NCI-H748 (cell line): ENCODE measurements at regions not wholly inside any gene's neighbourhood (a gene's known extent, or its start where the extent isn't known, plus 50 kb on each side); places are given as distances from the start of the nearest gene placed in this dataset.
A peak's percentile ranks its signal among the peaks of the same experiment; 100 is the strongest.

Source experiments
- DNase-seq: peaks from one replicate; lab custom pipeline; 2025; ENCODE audit not compliant: unreplicated experiment; lab: John Stamatoyannopoulos, UW

DNA sequence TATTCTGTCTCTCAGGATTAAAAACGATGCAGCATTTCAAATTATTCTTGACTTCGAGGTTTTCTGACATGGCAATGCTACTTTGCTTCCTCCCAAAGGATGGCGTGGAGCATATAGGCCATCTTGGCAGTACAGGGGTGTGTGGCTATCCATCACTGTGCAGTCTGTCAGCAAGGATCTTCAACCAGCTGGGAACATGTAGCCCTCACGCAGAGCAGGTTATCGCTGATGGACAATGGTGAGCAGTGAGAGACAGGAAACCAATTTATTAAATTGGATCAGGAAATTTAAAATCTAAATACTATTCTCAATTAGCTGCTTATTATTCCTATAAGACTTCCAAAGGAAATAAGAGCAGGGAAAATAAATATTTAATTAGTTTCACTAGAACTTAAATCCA is 615.3 kb downstream of the OTOL1 start:
- DNase-seq: no peak

DNA sequence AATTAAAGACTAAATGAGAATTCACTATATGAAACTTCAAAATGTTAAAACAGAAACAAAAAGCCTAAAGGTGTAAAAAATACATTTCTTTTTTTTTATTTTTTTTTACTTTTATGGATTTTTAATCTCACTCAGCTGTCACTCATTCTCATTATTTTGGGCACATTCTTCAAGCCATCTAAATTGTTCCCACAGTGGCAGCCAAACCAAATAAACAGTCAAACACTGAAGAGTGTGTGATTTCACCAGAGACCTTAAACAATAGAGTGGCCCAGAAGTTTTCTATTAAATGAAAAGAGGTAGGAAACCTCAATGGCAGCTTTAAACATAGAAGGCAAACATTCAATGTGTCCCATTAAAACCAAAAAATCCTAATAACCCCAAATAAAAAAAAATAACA is 616.1 kb downstream of the OTOL1 start:
- DNase-seq: peak; percentile 31

DNA sequence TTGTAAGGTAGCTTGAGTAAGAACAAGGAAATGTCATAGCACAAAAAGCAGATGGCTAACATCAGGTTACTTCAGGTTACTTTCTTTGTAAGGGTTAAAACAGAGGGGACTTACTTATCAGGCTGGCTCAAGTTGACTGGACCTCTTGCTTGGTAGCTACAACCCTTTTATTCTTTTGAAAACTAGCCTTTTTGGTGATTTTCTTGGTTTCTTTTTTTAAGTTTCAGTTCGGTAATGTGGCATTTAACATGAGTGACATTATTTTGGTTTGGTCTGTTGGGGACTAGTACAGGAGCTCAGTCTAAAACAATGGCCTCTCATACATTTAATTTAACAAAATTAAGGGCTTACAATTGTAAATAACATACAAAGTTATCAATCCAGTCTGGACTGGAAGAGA is 621.4 kb downstream of the OTOL1 start:
- no peak for DNase-seq

DNA sequence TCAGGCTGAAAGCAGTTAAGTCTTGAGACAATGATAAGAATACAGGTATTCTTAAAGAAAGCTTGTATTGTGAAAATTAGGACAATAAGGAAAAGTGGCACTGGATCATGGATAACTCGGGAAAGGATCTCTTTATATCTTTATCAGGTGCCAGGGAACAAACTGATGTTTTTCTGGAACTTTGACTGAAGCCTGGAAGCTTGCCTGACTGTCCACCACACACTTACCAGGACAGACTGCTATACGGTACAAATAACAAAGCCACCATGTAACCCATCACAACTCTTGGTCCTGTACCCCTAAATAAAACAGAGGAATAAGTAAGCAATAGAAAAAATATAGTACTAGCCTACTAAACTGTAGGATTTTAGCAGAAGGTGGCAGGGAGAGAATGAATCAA is 623.0 kb downstream of the OTOL1 start:
- no peak for DNase-seq

DNA sequence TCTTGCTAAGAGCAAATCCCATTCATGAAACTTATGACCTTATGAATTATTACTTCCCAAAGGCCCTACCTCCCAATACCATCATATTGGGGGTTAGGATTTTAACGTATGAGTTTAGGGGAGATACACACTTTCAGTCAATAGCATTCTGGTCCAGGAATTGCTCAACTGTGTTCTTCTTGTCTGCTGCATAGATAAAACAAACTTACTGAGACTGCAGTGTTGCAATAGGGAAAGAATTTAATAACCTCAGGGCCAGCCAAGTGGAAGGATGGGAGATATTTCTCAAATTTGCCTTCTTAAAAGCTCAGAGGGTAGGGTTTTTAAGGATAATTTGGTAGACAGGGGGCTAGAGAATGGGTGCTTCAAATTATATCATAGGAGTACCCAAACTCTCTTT is 625.8 kb downstream of the OTOL1 start:
- DNase-seq: no peak

DNA sequence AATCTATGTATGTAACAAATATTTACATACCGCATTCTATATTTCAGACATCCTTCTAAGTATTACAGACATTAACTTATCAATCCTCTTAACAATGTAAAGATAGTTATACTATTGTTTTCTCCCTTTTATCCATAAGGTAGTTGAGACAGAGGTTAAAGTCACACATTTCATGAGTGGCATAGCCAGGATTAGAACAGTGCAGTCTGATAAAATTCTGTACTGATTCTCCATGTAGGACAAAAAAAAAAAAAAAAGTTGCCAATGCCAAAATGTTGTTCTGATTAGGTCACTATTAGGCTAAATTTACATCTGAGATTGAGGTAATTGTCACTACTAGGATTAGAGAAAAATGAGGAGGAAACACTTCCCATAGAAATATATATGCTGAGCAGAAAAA is 629.2 kb downstream of the OTOL1 start:
- DNase-seq: no peak

DNA sequence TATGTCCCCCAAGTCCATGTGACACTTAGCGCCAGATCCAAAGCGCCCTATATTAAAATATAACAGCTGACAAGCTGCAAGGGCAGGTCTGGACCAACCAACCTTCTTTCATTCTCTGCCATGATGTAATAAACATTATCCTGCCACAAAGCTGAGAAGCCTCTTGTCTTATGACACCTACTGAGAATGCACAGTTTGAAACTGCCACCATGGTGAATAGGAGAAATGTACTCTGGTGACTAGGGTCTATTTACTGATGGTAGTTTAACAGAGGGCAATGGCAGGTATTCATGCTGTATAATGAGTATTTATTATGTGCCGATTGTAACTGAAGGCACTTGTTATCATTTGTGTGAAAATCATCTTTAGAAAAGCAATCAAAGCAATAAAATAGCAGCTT is 634.0 kb downstream of the OTOL1 start:
- peak; percentile 48 for DNase-seq

DNA sequence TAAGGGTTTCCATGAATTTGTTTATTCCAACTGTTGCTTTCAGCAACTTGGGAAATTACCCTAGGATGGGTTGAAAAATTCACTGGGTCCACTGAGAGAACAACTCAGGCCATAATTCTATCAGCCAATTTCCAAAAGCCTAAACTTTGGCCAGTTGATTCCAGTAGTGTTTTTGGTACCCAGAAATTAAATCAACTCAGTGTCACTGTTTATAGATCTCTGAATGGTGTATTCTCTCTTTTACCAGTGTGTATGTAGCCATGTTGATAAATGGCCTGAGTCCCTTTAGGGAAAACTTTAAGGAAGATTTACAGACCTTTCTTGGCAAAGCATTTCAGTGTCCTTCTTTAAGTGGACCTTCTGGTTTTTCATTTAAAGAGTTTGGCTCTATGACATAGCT is 636.4 kb downstream of the OTOL1 start:
- DNase-seq: no peak

DNA sequence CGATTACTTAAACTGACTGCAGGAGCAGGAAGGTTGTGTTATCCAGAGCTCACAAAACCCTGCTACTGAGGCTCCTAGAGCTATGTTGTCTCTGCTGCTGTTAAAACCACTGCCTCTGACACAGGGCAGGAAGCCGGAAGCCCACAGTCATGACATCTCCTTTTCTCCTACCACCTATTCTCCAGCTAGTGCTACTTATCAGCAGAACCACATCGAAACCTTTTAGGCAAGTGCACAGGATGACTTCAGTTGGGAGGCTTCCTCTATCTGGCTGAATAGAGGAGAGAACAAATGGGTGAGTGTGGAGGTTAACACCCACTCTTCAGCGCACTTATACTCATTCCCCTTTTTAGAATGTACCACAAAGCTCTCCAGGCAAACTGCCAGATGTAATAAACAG is 638.0 kb downstream of the OTOL1 start:
- no peak for DNase-seq

DNA sequence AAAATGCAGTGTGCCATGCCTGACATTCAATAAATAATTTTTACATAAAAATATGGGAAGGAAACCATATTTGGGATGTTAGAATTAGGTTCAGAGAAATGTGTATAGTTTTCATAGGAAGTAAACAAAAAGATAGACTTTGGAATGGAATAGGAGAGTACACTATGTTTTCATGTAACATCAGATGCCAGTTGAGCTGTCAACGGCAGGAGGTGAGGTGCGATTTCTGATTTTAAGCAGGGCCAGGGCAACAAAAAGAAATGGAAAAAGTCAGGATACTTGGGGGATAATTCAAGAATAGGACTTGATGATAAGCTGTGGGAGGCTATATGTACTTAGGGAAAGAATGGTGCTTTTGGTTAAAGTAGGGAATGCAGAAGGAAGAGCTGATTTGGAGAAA is 639.5 kb downstream of the OTOL1 start:
- no peak for DNase-seq

DNA sequence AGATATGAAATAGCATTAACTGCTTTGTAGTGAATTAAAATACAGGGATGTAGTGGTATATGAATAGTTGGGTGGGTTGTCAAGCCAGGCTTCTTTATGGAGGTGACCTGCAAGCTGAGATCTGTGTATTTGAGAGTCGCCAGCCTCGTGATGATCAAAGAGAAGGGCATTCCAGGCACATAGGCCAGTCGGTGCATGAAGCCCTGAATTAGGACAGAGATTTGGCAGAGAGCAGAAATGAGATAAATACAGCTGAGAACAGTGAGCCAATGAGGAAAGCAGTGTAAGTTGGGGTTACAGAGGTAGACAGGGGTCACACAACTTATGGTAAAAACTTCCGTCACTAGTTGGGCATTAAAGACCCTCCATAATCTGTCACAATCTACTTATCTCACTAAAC is 641.9 kb downstream of the OTOL1 start:
- DNase-seq: no peak

DNA sequence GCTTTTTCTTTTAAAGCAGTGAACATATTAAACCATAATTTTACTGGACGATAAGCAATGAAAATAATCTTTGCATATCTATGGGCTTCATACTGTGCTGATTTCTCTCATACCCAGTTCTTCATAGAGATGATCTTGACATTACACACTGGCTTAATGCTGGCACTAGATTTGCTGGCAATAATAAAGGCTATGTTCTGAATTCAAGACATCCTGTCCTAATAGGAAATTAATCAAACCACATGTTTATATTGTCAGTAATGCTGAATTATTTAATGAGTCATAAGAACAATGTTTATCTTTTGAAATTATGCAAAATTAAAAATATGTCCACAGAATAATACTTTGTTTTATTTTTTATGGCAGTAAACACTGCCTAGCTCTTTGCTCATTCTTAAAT is 643.2 kb downstream of the OTOL1 start:
- DNase-seq: no peak

DNA sequence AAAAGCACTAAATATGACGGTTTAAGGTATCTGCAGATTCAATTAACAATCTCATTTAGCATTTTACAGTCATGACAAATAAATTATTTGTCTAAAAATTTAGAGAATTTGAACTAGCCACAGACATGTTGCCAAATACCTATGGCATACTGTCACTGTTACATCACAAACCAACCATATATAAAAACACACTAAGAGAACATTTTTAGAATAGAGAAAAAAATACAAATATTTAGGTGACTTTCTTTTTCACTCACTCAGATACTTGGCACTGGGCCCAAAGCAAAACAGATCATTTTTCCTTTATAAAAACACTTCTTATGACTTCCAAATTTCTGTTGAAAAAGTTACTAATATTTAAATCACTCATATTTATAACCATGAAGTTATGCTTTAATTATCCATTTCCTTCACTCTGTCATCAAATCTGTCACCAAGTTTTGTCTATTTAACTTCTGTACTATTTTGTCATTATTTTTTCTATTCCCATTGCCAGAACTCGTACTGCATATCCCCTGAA is 644.7 kb downstream of the OTOL1 start:
- no peak for DNase-seq

DNA sequence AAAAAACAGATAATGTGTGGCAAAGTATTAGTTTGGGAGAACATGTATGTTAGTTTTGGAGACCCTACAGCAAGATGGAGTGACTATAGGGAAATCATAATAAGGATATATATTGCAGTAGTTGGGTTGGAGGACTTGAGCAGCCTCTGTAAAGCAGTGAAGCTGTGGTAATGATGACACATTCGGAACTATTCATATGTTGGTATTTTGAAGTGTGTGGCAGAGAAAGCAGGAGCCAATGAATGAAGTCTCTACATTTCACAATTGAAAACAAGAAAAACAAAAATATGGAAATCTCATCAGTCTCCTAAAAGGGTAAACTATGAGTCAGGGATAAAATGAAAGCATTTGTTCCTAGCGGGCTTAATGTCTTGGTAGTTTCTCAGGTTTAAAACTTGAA is 645.9 kb downstream of the OTOL1 start:
- no peak for DNase-seq

DNA sequence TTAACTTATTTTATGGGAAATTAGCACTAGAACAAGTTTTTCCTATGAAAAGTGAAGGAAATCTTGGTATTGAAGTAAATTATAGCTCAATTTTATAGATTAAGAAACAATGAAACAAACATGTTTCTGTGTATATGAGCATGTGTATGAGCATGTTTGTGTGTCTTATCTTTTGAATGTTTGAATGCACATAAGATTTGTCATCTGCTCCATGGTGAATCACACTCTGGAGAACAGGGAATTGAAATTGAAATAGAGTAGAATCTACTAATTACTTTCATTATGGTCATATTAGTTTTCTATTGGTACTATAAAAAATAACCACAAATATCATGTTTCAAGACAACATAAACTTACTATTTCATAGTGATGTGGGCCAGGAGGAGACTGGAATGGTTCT is 646.6 kb downstream of the OTOL1 start:
- no peak for DNase-seq

DNA sequence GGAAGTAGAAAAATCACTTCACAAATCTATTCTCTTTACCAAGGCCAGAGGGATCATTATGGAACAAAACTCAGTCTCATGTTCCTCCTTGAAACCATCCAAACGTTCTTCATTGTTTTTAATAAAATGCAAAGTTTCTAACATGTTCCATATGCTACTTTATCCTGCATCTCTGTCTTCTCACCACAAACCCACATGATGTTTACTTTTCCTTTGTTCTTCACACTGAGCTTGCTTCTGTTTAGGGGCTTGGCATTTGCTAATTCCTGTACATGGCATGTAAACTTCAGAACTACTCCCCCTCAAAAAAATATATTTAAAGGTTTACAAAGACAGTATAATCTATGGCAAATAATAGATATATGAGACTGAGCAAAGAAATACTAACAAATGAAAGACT is 651.4 kb downstream of the OTOL1 start:
- DNase-seq: no peak

DNA sequence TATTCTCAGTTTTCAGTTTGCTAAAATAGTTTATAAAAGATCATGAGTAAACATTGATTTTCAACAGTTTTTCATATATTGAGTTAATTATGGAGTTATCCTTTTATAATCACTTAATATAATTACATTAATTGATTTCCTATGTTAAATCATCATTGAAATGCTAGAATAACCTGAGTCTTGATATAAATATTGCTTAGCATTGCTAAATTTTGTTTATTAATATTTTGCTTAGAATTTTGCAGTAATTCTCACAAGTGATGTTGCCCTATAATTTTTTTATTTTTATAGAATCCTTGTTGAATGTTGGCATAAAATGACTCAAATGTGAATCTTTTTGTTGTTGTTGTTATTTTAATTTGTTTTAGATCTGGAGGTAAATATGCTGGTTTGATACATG is 654.2 kb downstream of the OTOL1 start:
- no peak for DNase-seq

DNA sequence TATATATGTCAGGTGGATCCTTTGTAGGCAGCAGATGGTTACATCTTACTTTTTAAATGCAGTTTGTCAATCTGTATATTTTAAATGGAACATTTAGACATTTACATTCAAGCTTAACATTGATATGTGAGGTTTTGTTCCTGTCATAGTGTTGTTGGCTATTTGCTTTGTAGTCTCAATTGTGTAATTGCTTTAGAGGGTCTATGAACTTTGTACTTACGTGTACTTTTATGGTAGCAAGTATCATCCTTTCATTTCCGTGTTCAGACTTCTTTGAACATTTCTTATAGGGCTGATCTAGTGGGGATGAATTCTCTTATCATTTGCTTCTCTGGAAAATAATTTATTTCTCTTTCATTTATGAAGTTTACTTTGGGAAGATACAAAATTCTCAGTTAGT is 656.0 kb downstream of the OTOL1 start:
- DNase-seq: no peak

DNA sequence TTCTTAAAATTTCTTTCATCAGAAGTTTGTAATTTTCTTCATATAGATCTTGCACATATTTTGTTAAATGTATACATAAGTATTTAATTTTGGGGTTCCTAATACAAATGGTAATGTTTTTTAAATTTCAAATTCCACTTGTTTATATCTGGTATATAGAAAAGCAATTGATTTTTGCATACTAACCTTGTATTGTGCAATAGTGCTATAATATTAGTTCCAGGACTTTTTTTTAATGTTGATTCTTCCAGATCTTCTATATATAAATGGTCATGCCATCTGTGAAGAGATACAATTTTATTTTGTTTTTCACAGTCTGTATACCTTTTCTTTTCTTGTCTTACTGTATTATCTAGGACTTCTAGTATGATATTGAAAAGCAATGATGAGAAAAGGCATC is 665.0 kb downstream of the OTOL1 start:
- no peak for DNase-seq

DNA sequence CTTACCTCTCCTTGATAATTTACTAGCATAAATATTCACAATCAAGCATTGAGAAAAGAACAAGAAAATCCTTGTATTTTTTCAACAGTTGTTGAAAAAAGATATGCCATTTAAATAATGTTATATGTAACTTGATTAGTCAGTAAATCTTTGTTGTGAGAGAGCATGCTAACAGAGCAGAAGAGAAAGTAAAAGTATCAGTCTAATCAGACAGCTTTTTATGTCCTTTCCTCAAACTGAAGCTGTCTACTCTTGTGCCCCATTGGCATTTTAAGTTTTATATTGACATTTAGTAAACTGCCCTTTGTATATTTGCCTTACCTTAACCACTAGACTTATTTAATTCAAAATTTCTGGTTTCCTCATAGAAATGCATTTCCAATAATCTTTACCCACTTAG is 668.7 kb downstream of the OTOL1 start:
- no peak for DNase-seq

DNA sequence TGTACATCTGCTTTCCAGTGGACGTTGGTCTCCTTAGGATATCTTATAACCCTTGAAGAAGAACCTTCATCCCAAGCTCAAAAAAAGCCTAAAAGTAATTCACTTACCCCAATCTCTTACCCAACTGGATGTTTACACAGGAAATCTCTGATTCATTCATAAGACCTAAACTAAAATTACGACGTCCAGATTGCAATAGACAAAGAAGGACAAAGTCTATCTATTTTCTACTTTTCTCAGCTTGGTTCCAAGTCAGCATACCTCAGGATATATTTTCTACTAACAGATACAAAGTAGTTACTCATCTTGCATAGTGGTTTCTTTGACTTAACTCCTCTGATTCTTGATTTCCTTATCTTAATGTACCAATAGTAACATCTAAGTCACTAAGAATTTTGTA is 669.9 kb downstream of the OTOL1 start:
- no peak for DNase-seq

DNA sequence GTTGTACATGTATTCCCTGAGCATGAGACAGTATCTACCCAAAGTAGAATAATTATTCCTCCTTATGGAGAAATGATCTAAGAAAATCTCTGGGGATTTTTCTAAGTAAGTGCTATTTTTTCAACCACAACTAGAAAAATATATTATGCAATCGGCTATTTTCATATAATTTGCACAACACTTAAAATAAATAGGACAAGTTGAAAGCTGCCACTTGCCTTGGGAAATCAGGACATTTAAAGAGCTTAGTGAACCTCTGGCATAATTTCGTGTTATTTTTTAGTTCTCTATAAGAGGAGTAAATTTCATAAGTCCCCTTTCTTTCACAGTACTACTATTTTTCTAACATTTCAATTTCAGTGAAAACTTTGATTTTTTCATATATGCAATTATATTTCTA is 672.1 kb downstream of the OTOL1 start:
- DNase-seq: no peak

DNA sequence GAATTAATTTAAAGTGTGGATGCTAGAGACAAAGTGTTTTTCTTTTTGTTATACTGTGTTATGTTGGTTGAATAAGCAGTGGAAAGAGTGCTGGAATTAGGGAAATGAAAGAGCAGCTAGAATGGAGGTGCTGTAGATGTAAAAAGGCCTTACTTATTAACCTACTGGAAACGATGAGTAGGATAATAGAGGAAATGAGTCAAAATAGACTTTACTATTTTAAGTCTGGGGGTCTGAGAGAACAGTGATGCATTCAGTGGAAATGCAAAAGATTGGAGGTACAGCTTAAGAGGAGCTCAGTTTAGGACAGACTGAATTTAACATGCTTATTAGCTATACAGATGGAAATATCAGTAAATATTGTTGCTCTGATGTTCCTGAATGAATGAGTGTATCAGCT is 674.0 kb downstream of the OTOL1 start:
- DNase-seq: no peak

DNA sequence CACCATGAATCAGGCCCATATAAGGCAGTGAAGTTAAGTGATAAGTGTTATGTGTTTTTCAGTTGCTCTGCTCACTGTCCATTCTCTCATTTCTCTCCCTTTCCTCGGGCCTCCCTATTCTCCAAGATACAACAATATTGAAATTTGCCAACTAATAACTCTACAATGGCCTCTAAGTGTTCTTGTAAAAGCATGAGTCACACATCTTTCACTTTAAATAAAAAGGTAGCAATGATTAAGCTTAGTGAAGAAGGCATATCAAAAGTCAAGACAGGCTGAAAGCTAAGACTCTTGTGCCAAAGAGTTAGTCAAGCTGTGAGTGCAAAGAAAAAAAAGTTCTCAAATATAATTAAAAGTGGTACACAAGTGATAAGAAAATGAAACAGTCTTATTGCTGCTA is 675.4 kb downstream of the OTOL1 start:
- no peak for DNase-seq
